AG09319 (cell line): ENCODE measurements at regions not wholly inside any gene's neighbourhood (a gene's known extent, or its start where the extent isn't known, plus 50 kb on each side); places are given as distances from the start of the nearest gene placed in this dataset.

ENCODE experiments used
- DNase-seq: peaks from one replicate; pipeline ENCODE4 v3.0.0-alpha.2; 2010; ENCODE audit warnings: low read depth; ENCODE audit errors: extremely low read depth
- CTCF ChIP-seq: IDR thresholded peaks from 2 replicates; pipeline ENCODE4 v1.5.1; 2011; ENCODE audit warnings: low read depth, mild to moderate bottlenecking, inconsistent platforms, low read length, moderate library complexity

GRCh38 chr3:154791611-154792010 is 288.5 kb upstream of the MME start:
- no peak for DNase-seq
- TF ChIP-seq CTCF: no peak

GRCh38 chr3:154786724-154787123 is 293.4 kb upstream of the MME start:
- TF ChIP-seq CTCF: no peak
- DNase-seq: no peak

- DNase-seq: no peak
- no peak for TF ChIP-seq CTCF
Measured at GRCh38 chr3:154783521-154783931, 296.6 kb upstream of the MME start.

- no peak for DNase-seq
- no peak for TF ChIP-seq CTCF
Measured at GRCh38 chr3:154783061-154783460, 297.1 kb upstream of the MME start.

- DNase-seq: no peak
- no peak for TF ChIP-seq CTCF
Measured at GRCh38 chr3:154782151-154782550, 298.0 kb upstream of the MME start.

GRCh38 chr3:154781595-154781994 is 298.5 kb upstream of the MME start:
- DNase-seq: no peak
- TF ChIP-seq CTCF: no peak; the same call in none of the 2 replicates

- DNase-seq: no peak
- no peak for TF ChIP-seq CTCF
Measured at GRCh38 chr3:154780263-154780662, 299.9 kb upstream of the MME start.

GRCh38 chr3:154779571-154779970 is 300.5 kb upstream of the MME start:
- peak; percentile 30 for DNase-seq
- TF ChIP-seq CTCF: no peak
